GM19328 (cell line): ENCODE measurements at regions not wholly inside any gene's neighbourhood (a gene's known extent, or its start where the extent isn't known, plus 50 kb on each side); places are given as distances from the start of the nearest gene placed in this dataset.

Experiments used
- ATAC-seq: cut with Tn5 transposase; IDR thresholded peaks from one replicate; pipeline ENCODE4 v1.9.1; 2021; ENCODE audit warnings: mild to moderate bottlenecking, moderate library complexity; ENCODE audit not compliant: unreplicated experiment

GRCh38 chr11:128407962-128408361, 179.4 kb downstream of the ETS1 start:
- ATAC-seq, result no peak

- no peak for ATAC-seq
These were observed 181.4 kb downstream of the ETS1 start for GRCh38 chr11:128405714-128406662.

DNA sequence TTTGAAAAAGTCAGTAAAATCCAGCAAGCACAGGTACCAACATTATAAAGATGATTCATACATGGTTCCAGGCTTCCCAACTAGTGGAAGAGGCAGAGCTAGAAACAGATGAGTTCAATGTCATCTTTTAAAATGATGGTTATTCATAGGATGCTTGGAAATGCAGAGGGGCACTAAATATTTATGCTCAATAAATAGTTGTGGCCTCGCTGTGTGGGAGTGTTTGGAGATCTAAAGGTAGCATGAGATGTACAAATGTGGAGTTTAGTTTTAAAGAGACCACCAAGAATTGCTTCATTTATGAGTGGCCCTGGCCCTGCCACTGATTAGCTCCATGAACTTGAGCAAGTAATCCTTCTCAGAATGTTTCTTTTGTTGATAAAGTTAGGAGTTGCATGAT, 182.2 kb downstream of the ETS1 start:
- ATAC-seq, result no peak

- ATAC-seq, result no peak
These were observed 182.9 kb downstream of the ETS1 start for GRCh38 chr11:128404437-128404836.

- no peak for ATAC-seq
These were observed 186.8 kb downstream of the ETS1 start for GRCh38 chr11:128400382-128401203.

DNA sequence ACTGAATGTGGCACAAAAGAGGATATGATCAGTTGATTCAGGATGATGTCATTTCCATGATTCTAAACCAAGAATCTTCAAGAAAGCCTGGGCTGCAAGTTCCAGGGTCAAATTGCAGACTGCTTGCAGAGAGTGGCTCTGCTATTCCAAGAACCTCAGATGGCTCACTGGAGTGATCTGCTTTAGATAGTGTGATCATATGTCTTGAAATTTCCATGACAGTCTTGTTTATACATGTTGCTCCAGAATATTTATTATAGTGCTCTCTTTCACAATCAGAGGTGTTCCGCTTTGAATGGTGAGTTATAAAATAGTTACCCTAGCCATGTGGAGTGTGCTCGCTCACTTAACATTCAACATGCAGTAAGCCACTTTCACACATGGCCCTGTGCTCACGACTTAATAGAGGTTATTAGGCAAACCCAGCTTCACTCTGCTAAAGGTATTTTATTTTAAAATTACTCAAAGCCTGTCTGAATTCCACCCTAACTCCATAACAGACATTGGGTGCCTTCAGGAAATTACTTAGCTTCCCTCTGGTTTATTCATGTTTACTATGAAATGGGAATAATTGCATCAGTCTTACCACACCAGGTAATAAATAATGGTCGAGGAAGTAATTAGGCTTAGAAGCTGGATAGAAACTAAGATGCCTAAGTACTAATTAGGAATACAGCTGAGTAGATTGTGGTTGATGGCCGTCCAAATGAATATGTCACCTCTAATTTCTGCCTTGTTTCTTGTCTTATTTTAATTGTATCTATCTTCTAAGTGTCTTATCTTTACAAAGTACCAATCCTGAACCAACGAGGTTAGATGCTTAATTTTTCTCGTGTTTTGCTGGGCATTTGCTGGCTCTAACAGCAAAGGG, 187.9 kb downstream of the ETS1 start:
- no peak for ATAC-seq

DNA sequence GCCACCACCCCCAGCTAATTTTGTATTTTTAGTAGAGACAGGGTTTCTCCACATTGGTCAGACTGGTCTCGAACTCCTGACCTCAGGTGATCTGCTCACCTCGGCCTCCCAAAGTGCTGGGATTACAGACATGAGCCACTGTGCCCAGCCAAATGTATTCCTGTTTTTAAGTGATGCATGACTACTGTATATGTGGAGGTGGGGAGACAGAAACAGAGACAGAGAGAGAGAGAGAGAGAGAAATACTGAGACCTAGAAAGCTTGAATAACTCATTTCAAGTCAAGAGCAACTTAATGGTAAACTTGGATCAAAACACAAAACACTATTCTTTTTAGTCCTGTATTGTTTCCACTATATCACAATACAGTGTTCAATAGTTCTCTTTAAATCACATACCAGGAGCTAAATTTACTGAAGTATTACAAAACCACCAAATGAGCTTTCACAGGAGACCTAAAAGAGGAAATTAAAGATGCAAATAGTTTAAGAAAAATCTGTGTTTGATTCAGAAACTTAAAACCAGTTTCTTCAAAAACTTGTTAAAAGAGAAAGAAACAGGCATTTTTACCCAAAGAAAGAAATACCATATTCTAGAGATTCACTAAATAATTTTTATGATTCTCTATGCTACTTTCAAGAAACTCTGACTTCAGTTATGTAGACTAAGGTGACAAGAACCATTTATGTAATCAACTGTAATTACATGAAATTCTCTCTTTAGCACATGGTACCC, 188.7 kb downstream of the ETS1 start:
- ATAC-seq, result no peak

GRCh38 chr11:128397362-128397761, 190.0 kb downstream of the ETS1 start:
- ATAC-seq, result no peak

GRCh38 chr11:128394431-128395089, 192.8 kb downstream of the ETS1 start:
- ATAC-seq, result no peak

GRCh38 chr11:128392259-128392658, 195.1 kb downstream of the ETS1 start:
- ATAC-seq, result no peak

DNA sequence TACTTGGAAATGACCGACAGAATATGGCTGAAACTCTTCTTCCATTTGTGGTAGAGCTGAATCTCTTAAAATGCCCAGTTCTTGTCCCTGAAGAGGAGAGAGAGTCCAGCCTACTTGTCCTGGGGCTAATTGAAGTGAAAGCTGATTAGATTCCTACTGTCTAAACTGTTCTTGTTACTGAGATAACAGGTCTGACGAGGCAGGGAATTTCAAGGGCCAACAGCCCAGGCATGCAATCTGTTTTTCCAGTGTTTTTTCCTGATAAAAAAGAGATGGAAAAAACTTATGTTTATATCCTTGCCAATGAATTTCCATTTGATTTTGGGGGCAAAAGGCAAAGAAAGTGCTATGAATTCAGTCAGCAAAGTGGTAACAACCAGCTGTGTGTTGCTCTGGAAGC, 195.5 kb downstream of the ETS1 start:
- ATAC-seq, result no peak

DNA sequence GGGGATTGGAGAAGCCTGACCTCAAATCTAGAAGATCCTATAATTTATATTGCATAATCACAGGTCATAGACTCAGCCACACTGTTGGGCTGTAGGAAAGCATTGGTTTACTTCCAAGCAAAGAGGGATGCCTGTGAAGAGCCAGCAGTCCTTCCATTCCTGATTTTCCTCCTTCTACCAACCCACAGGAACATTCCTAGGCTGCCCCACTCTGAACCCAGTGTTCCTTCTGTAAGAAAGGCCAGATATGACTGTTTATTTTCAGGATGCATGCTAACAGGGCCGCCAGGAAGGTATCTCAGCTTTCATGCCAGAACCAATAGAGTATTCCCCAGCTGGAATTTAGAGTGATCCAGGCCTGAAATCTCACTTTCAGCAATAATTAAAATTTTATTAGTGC, 197.1 kb downstream of the ETS1 start:
- no peak for ATAC-seq

DNA sequence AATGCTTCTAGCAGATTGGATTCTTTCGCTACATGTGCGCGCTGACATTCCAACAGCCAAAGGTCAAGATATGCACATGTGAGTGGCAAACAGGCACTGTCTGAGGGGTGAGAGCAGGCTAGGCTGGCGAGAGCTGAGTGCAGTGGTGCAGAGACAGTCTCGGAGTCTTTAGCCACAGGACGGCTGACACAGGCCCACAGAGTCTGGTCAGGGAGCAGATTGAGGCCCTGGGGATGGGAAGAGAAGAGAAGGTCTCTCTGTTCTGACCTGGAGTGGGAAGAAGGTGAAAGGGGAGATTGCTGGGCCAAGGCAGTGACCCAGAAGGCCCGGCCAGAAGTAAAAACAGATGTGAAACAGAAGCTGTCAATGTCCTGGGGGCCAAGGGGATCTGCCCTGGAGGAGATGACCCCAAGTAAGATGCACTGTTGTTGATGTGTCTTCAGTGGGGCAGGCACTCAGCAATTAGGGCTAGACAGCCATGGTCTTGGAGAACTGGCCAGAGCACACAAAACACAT, 197.8 kb downstream of the ETS1 start:
- no peak for ATAC-seq

- ATAC-seq, result no peak
These were observed 199.0 kb downstream of the ETS1 start for GRCh38 chr11:128388206-128388815.

- no peak for ATAC-seq
These were observed 207.5 kb downstream of the ETS1 start for GRCh38 chr11:128379587-128380580.

DNA sequence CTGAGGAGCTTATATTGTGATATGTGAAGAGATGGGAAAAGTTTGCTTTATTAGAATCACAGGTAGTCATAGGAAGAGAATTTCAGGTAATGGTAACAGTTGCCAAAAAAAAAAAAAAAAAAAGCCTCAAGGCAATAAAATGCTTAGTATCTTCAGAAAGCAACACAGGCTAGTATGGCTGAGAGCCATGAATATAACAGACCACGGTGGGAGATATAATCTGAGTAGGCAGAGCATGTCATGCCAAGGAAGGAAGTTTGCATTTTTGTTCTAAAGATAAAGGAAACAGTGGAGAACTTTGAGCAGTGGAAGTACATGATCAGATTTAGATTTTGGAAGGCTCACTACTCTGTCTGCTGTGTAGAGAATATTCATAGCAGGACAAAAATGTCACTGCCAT, 211.4 kb downstream of the ETS1 start:
- no peak for ATAC-seq

GRCh38 chr11:128374026-128374425, 213.3 kb downstream of the ETS1 start:
- ATAC-seq, result no peak

DNA sequence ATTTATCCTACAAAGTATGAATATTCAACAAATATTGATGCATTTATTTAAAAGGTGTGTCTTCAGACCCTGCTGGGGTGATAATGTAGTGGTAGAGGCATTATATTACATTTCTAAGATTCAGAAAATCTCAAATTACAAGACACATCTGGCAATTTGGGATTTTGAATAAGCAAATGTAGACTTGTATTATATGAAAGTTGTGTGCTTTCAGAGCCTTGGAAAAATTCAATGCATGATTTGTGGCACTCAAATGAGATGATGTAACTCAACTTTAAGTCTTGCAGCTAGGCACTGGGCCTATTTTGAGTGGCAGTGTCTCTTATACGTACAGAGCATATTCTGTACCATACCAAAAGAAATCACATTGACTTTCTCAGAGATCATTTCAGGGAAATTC, 214.4 kb downstream of the ETS1 start:
- ATAC-seq, result no peak
